GM23338 (cell line): ENCODE measurements at regions not wholly inside any gene's neighbourhood (a gene's known extent, or its start where the extent isn't known, plus 50 kb on each side); places are given as distances from the start of the nearest gene placed in this dataset.

Experiments
- ATAC-seq: fragments of 200-7000 bp; cut with Tn5 transposase; 3 replicates; pipeline ENCODE4 v1.9.1; 2020
- DNase-seq: peaks from one replicate; pipeline ENCODE4 v3.0.0-alpha.2; 2015; ENCODE audit warnings: low spot score
- H2AFZ ChIP-seq: fragments of 200-600 bp; sonication (generic); 2 replicates; pipeline ENCODE4 v1.8.0; 2016; ENCODE audit warnings: antibody characterized with exemption, mild to moderate bottlenecking, moderate library complexity
- H3F3A ChIP-seq: fragments of 200-600 bp; sonication (generic); replicated peaks from 2 replicates; pipeline ENCODE4 v1.8.0; 2017; ENCODE audit warnings: antibody characterized with exemption, mixed run types, low read depth
- H3K27ac ChIP-seq: fragments of 200-600 bp; sonication (generic); 2 replicates; pipeline ENCODE4 v1.6.1; 2016; ENCODE audit warnings: low read depth
- H3K27me3 ChIP-seq: fragments of 200-600 bp; sonication (generic); 2 replicates; pipeline ENCODE4 v1.8.0; 2016; ENCODE audit warnings: mild to moderate bottlenecking, mixed run types, moderate library complexity; ENCODE audit not compliant: insufficient read depth
- H3K36me3 ChIP-seq: fragments of 200-600 bp; sonication (generic); 2 replicates; pipeline ENCODE4 v1.8.0; 2016; ENCODE audit warnings: mild to moderate bottlenecking; ENCODE audit not compliant: insufficient read depth
- H3K4me1 ChIP-seq: fragments of 200-600 bp; sonication (generic); 2 replicates; pipeline ENCODE4 v1.8.0; 2016; ENCODE audit warnings: mild to moderate bottlenecking, moderate library complexity; ENCODE audit not compliant: insufficient read depth
- H3K4me2 ChIP-seq: fragments of 200-600 bp; sonication (generic); 2 replicates; pipeline ENCODE4 v1.7.1; 2017; ENCODE audit warnings: mixed run types
- H3K4me3 ChIP-seq: fragments of 200-600 bp; sonication (generic); 2 replicates; pipeline ENCODE4 v1.6.1; 2016; ENCODE audit warnings: mixed run types
- H3K79me2 ChIP-seq: fragments of 200-600 bp; sonication (generic); replicated peaks from 2 replicates; pipeline ENCODE4 v1.8.0; 2017; ENCODE audit warnings: mild to moderate bottlenecking; ENCODE audit not compliant: insufficient read depth
- H3K9me2 ChIP-seq: fragments of 200-600 bp; sonication (generic); 2 replicates; pipeline ENCODE4 v1.8.0; 2017; ENCODE audit not compliant: insufficient read depth
- H4K20me1 ChIP-seq: fragments of 200-600 bp; sonication (generic); replicated peaks from 2 replicates; pipeline ENCODE4 v1.8.0; 2017; ENCODE audit warnings: mild to moderate bottlenecking; ENCODE audit not compliant: insufficient read depth
- H3K27ac Mint-ChIP-seq: 2 replicates; pipeline ENCODE4 v1.8.0; 2020; ENCODE audit warnings: inconsistent platforms, mild to moderate bottlenecking, moderate library complexity, mixed read lengths
- H3K27me3 Mint-ChIP-seq: 3 replicates; pipeline ENCODE4 v1.8.0; 2022; ENCODE audit warnings: low read depth, mild to moderate bottlenecking, moderate library complexity, mixed read lengths, inconsistent platforms; ENCODE audit not compliant: insufficient read depth, poor library complexity
- H3K36me3 Mint-ChIP-seq: 3 replicates; pipeline ENCODE4 v1.8.0; 2021; ENCODE audit warnings: low read depth, mild to moderate bottlenecking, inconsistent platforms, moderate library complexity, mixed read lengths
- H3K4me1 Mint-ChIP-seq: 3 replicates; pipeline ENCODE4 v1.8.0; 2020; ENCODE audit warnings: mild to moderate bottlenecking, inconsistent platforms, mixed read lengths
- H3K4me3 Mint-ChIP-seq: 3 replicates; pipeline ENCODE4 v1.8.0; 2021; ENCODE audit warnings: moderate library complexity, mild to moderate bottlenecking, inconsistent platforms, mixed read lengths
- H3K9me3 Mint-ChIP-seq: 3 replicates; pipeline ENCODE4 v1.8.0; 2020; ENCODE audit warnings: moderate library complexity, mild to moderate bottlenecking, inconsistent platforms, mixed read lengths
- CREB1 ChIP-seq: fragments of 250-450 bp; sonication (Bioruptor Pico); IDR thresholded peaks from 2 replicates; pipeline ENCODE4 v1.5.0; 2020; ENCODE audit warnings: low read depth, mild to moderate bottlenecking, moderate library complexity
- EZH2 ChIP-seq: fragments of 200-600 bp; sonication (generic); IDR thresholded peaks from one replicate; pipeline ENCODE4 v1.8.0; 2017; ENCODE audit warnings: antibody characterized with exemption, mild to moderate bottlenecking, low read depth; ENCODE audit not compliant: unreplicated experiment
- EZH2phosphoT487 ChIP-seq: fragments of 200-600 bp; sonication (generic); IDR thresholded peaks from one replicate; pipeline ENCODE4 v1.8.1; 2018; ENCODE audit warnings: antibody characterized with exemption; ENCODE audit not compliant: unreplicated experiment
- JUNB ChIP-seq: IDR thresholded peaks from one replicate; pipeline ENCODE4 v1.6.1; 2016; ENCODE audit warnings: antibody characterized with exemption; ENCODE audit not compliant: unreplicated experiment
- NANOG ChIP-seq: IDR thresholded peaks from 2 replicates; pipeline ENCODE4 v1.6.1; 2016; ENCODE audit warnings: antibody characterized with exemption, borderline replicate concordance
- POLR2AphosphoS5 ChIP-seq: IDR thresholded peaks from 2 replicates; pipeline ENCODE4 v1.6.1; 2016; ENCODE audit warnings: antibody characterized with exemption, low read depth
- STAT1 ChIP-seq: IDR thresholded peaks from one replicate; pipeline ENCODE4 v1.6.1; 2016; ENCODE audit warnings: antibody characterized with exemption; ENCODE audit not compliant: unreplicated experiment
- ZNF114 ChIP-seq: fragments of 250-450 bp; sonication (Bioruptor Pico); IDR thresholded peaks from 2 replicates; pipeline ENCODE4 v1.5.0; 2020; ENCODE audit warnings: mild to moderate bottlenecking, moderate library complexity
- ZNF331 ChIP-seq: fragments of 250-450 bp; sonication (Bioruptor Pico); IDR thresholded peaks from 2 replicates; pipeline ENCODE4 v1.5.0; 2020; ENCODE audit warnings: low read depth, mild to moderate bottlenecking, moderate library complexity
- TF ChIP-seq, protein P1 (sequence below): fragments of 250-450 bp; sonication (Bioruptor Pico); IDR thresholded peaks from 2 replicates; pipeline ENCODE4 v1.5.0; 2020; ENCODE audit warnings: mild to moderate bottlenecking, moderate library complexity
- TF ChIP-seq, protein P2 (sequence below), 2 experiments: fragments of 200-600 bp in 1 of 2; sonication (generic) in 1 of 2; conservative IDR thresholded peaks; 2 replicates each; pipeline versions ENCODE4 v1.5.1 to v1.6.1; 2016 to 2017; ENCODE audit warnings: antibody characterized with exemption in 2 of 2, low read depth in 2 of 2, mild to moderate bottlenecking in 2 of 2, moderate library complexity in 1 of 2
- TF ChIP-seq, protein P3 (sequence below): IDR thresholded peaks from one replicate; pipeline ENCODE4 v1.6.1; 2018; ENCODE audit warnings: antibody characterized with exemption; ENCODE audit not compliant: unreplicated experiment
- TF ChIP-seq, protein P4 (sequence below): IDR thresholded peaks from 2 replicates; pipeline ENCODE4 v1.6.1; 2016; ENCODE audit warnings: antibody characterized with exemption

DNA sequence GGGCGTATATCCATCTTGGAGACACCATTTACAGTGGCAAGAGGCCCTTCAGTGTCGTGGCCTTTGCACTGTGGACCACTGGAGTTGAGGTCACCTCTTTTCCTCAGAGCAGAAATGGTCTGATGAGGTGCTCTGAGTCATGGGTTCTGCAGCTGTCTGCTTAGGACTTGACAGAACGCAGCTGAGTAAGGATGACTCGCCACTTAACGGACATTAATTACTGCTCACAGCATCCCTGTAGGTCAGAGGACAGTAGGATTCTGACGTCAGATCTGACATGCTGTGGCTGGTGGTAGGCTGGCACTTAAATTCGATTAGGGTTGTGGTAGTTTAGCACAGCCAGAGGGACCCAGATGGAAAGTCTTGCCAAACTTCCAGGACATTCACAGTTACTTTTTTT lies 479.4 kb downstream of the DMAC1 start:
- no peaks in the 10 kb centered on the region for H3K27me3 Mint-ChIP-seq
- H3K4me2 ChIP-seq = no peak overlapping the region
- peaks cover 13% of the 10 kb centered on the region for H3K4me1 Mint-ChIP-seq
- peaks cover 15% of the 10 kb centered on the region for H3K9me2 ChIP-seq
- no peaks in the 10 kb centered on the region; the same call in 2 of the 3 replicates for H3K9me3 Mint-ChIP-seq
- H3K36me3 ChIP-seq = no peaks in the 10 kb centered on the region; the same call in 1 of the 2 replicates
- no peak for ATAC-seq
- TF ChIP-seq STAT1 = no peak
- TF ChIP-seq, protein P1, sequence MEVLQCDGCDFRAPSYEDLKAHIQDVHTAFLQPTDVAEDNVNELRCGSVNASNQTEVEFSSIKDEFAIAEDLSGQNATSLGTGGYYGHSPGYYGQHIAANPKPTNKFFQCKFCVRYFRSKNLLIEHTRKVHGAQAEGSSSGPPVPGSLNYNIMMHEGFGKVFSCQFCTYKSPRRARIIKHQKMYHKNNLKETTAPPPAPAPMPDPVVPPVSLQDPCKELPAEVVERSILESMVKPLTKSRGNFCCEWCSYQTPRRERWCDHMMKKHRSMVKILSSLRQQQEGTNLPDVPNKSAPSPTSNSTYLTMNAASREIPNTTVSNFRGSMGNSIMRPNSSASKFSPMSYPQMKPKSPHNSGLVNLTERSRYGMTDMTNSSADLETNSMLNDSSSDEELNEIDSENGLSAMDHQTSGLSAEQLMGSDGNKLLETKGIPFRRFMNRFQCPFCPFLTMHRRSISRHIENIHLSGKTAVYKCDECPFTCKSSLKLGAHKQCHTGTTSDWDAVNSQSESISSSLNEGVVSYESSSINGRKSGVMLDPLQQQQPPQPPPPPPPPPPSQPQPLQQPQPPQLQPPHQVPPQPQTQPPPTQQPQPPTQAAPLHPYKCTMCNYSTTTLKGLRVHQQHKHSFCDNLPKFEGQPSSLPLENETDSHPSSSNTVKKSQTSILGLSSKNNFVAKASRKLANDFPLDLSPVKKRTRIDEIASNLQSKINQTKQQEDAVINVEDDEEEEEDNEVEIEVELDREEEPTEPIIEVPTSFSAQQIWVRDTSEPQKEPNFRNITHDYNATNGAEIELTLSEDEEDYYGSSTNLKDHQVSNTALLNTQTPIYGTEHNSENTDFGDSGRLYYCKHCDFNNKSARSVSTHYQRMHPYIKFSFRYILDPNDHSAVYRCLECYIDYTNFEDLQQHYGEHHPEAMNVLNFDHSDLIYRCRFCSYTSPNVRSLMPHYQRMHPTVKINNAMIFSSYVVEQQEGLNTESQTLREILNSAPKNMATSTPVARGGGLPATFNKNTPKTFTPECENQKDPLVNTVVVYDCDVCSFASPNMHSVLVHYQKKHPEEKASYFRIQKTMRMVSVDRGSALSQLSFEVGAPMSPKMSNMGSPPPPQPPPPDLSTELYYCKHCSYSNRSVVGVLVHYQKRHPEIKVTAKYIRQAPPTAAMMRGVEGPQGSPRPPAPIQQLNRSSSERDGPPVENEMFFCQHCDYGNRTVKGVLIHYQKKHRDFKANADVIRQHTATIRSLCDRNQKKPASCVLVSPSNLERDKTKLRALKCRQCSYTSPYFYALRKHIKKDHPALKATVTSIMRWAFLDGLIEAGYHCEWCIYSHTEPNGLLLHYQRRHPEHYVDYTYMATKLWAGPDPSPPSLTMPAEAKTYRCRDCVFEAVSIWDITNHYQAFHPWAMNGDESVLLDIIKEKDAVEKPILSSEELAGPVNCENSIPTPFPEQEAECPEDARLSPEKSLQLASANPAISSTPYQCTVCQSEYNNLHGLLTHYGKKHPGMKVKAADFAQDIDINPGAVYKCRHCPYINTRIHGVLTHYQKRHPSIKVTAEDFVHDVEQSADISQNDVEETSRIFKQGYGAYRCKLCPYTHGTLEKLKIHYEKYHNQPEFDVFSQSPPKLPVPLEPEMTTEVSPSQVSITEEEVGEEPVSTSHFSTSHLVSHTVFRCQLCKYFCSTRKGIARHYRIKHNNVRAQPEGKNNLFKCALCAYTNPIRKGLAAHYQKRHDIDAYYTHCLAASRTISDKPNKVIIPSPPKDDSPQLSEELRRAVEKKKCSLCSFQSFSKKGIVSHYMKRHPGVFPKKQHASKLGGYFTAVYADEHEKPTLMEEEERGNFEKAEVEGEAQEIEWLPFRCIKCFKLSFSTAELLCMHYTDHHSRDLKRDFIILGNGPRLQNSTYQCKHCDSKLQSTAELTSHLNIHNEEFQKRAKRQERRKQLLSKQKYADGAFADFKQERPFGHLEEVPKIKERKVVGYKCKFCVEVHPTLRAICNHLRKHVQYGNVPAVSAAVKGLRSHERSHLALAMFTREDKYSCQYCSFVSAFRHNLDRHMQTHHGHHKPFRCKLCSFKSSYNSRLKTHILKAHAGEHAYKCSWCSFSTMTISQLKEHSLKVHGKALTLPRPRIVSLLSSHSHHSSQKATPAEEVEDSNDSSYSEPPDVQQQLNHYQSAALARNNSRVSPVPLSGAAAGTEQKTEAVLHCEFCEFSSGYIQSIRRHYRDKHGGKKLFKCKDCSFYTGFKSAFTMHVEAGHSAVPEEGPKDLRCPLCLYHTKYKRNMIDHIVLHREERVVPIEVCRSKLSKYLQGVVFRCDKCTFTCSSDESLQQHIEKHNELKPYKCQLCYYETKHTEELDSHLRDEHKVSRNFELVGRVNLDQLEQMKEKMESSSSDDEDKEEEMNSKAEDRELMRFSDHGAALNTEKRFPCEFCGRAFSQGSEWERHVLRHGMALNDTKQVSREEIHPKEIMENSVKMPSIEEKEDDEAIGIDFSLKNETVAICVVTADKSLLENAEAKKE = no peak
- TF ChIP-seq ZNF114 = no peak
- no peak for TF ChIP-seq ZNF331 (CRISPR knock-in tag)
- no peak for TF ChIP-seq EZH2
- TF ChIP-seq, protein P2, sequence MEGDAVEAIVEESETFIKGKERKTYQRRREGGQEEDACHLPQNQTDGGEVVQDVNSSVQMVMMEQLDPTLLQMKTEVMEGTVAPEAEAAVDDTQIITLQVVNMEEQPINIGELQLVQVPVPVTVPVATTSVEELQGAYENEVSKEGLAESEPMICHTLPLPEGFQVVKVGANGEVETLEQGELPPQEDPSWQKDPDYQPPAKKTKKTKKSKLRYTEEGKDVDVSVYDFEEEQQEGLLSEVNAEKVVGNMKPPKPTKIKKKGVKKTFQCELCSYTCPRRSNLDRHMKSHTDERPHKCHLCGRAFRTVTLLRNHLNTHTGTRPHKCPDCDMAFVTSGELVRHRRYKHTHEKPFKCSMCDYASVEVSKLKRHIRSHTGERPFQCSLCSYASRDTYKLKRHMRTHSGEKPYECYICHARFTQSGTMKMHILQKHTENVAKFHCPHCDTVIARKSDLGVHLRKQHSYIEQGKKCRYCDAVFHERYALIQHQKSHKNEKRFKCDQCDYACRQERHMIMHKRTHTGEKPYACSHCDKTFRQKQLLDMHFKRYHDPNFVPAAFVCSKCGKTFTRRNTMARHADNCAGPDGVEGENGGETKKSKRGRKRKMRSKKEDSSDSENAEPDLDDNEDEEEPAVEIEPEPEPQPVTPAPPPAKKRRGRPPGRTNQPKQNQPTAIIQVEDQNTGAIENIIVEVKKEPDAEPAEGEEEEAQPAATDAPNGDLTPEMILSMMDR (conservative IDR thresholded peaks at IDR 0.05; ENCODE audit: low read depth in 2 of 2) = no peak
- TF ChIP-seq JUNB = no peak
- TF ChIP-seq EZH2phosphoT487 = no peak
- TF ChIP-seq CREB1 (CRISPR knock-in tag) = no peak
- TF ChIP-seq, protein P3, sequence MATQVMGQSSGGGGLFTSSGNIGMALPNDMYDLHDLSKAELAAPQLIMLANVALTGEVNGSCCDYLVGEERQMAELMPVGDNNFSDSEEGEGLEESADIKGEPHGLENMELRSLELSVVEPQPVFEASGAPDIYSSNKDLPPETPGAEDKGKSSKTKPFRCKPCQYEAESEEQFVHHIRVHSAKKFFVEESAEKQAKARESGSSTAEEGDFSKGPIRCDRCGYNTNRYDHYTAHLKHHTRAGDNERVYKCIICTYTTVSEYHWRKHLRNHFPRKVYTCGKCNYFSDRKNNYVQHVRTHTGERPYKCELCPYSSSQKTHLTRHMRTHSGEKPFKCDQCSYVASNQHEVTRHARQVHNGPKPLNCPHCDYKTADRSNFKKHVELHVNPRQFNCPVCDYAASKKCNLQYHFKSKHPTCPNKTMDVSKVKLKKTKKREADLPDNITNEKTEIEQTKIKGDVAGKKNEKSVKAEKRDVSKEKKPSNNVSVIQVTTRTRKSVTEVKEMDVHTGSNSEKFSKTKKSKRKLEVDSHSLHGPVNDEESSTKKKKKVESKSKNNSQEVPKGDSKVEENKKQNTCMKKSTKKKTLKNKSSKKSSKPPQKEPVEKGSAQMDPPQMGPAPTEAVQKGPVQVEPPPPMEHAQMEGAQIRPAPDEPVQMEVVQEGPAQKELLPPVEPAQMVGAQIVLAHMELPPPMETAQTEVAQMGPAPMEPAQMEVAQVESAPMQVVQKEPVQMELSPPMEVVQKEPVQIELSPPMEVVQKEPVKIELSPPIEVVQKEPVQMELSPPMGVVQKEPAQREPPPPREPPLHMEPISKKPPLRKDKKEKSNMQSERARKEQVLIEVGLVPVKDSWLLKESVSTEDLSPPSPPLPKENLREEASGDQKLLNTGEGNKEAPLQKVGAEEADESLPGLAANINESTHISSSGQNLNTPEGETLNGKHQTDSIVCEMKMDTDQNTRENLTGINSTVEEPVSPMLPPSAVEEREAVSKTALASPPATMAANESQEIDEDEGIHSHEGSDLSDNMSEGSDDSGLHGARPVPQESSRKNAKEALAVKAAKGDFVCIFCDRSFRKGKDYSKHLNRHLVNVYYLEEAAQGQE = no peak
- no peak for TF ChIP-seq NANOG
- TF ChIP-seq, protein P4, sequence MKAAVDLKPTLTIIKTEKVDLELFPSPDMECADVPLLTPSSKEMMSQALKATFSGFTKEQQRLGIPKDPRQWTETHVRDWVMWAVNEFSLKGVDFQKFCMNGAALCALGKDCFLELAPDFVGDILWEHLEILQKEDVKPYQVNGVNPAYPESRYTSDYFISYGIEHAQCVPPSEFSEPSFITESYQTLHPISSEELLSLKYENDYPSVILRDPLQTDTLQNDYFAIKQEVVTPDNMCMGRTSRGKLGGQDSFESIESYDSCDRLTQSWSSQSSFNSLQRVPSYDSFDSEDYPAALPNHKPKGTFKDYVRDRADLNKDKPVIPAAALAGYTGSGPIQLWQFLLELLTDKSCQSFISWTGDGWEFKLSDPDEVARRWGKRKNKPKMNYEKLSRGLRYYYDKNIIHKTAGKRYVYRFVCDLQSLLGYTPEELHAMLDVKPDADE = no peak
- TF ChIP-seq POLR2AphosphoS5 = no peak
- no peaks in the 10 kb centered on the region for H3K27me3 ChIP-seq
- DNase-seq = no peak
- H2AFZ ChIP-seq = 0 out of 2 replicates have a peak overlapping the region, but pooled peaks have one; percentile 18
- H3K36me3 Mint-ChIP-seq = no peaks in the 10 kb centered on the region
- H3K4me1 ChIP-seq = peaks cover 16% of the 10 kb centered on the region
- no peak overlapping the region for H3K4me3 Mint-ChIP-seq
- no peak overlapping the region for H3K27ac ChIP-seq
- no peak overlapping the region for H3K27ac Mint-ChIP-seq
- no peak overlapping the region for H3K4me3 ChIP-seq
- H4K20me1 ChIP-seq = no peaks in the 10 kb centered on the region
- H3F3A ChIP-seq = no peaks in the 10 kb centered on the region
- no peaks in the 10 kb centered on the region for H3K79me2 ChIP-seq
